Esophagus muscularis mucosa (tissue), 4 donors: ENCODE measurements at regions not wholly inside any gene's neighbourhood (a gene's known extent, or its start where the extent isn't known, plus 50 kb on each side); places are given as distances from the start of the nearest gene placed in this dataset.

ENCODE experiments used
- DNase-seq: peaks from one replicate; pipeline ENCODE4 v3.0.0-alpha.2; 2017; ENCODE audit errors: extremely low spot score
- H3K27ac ChIP-seq, 4 donors: fragments of 200-600 bp; sonication (generic); replicated peaks in 1 of 4; 1 replicate in 3 of 4; 2 replicates in 1 of 4; pipeline ENCODE4 v1.5.1; 2016 to 2019; ENCODE audit warnings: mild to moderate bottlenecking in 1 of 4
- H3K27me3 ChIP-seq, 4 donors: fragments of 200-600 bp; sonication (generic); one replicate each; pipeline versions ENCODE4 v1.5.1 to v1.6.0; 2016 to 2019
- H3K36me3 ChIP-seq, 4 donors: fragments of 200-600 bp; sonication (generic); one replicate each; pipeline ENCODE4 v1.5.1; 2016 to 2019
- H3K4me1 ChIP-seq, 4 donors: fragments of 200-600 bp; sonication (generic); one replicate each; pipeline ENCODE4 v1.5.1; 2016 to 2019
- H3K4me3 ChIP-seq, 4 donors: fragments of 200-600 bp; sonication (generic); 1 replicate in 2 of 4; 2 replicates in 2 of 4; pipeline ENCODE4 v1.5.1; 2016 to 2019; ENCODE audit warnings: mild to moderate bottlenecking in 4 of 4, moderate library complexity in 1 of 4
- H3K9me3 ChIP-seq, 4 donors: fragments of 200-600 bp; sonication (generic); 1 replicate in 3 of 4; 2 replicates in 1 of 4; pipeline ENCODE4 v1.5.1; 2016 to 2019
- CTCF ChIP-seq, 3 experiments: fragments of 200-600 bp in 2 of 3; fragments of 450-650 bp in 1 of 3; sonication (generic) in 2 of 3; IDR thresholded peaks; one replicate each; pipeline ENCODE4 v1.5.1; 2017 to 2019; ENCODE audit warnings: antibody characterized with exemption in 3 of 3, mild to moderate bottlenecking in 2 of 3, moderate library complexity in 1 of 3
- EP300 ChIP-seq: sonication (generic); formaldehyde crosslinking; IDR thresholded peaks from one replicate; pipeline ENCODE4 v1.6.1; 2017; ENCODE audit warnings: antibody characterized with exemption
- POLR2A ChIP-seq: fragments of 450-650 bp; IDR thresholded peaks from one replicate; pipeline ENCODE4 v1.6.1; 2017; ENCODE audit warnings: antibody characterized with exemption, moderate library complexity, mild to moderate bottlenecking, low read depth
- POLR2AphosphoS5 ChIP-seq, 2 donors: sonication (generic); formaldehyde crosslinking; IDR thresholded peaks; one replicate each; pipeline ENCODE4 v1.6.1; 2017; ENCODE audit warnings: antibody characterized with exemption in 2 of 2
- WGBS: methylation state at CpG from one replicate; pipeline ENCODE4 v1.1.5; 2018; 5-methylcytosine and 5-hydroxymethylcytosine counted together
- intact Hi-C: fragments of 100-400 bp; cut with DNase I; formaldehyde crosslinking; loops from one replicate; pipeline ENCODE4 v1.15.1; 2023

GRCh38 chr5:166716856-166717492 is 1574.5 kb upstream of the WWC1 start:
- H3K9me3 ChIP-seq, result no peaks in the 10 kb centered on the region
- H3K27me3 ChIP-seq, result no peaks in the 10 kb centered on the region
- H3K4me3 ChIP-seq, result no peak overlapping the region
- intact Hi-C loops, result no loop called here
- H3K4me1 ChIP-seq, result no peaks in the 10 kb centered on the region
- 72% methylated on average over 6 of the region's 6 CpGs for WGBS
- no peak overlapping the region for H3K27ac ChIP-seq
- TF ChIP-seq EP300, result no peak
- TF ChIP-seq POLR2AphosphoS5 (IDR thresholded peaks at IDR 0.05), result no peak
- no peak for TF ChIP-seq POLR2A
- TF ChIP-seq CTCF (IDR thresholded peaks at IDR 0.05), result no peak
- H3K36me3 ChIP-seq, result no peaks in the 10 kb centered on the region
- DNase-seq, result no peak

- no peaks in the 10 kb centered on the region for H3K27me3 ChIP-seq
- TF ChIP-seq CTCF (IDR thresholded peaks at IDR 0.05) (no peak), EP300 (no peak), POLR2A (no peak), POLR2AphosphoS5 (IDR thresholded peaks at IDR 0.05) (no peak)
- no peak for DNase-seq
- intact Hi-C loops, result no loop called here
- no peaks in the 10 kb centered on the region for H3K9me3 ChIP-seq
- WGBS, result 81% methylated on average over 2 of the region's 2 CpGs
- H3K27ac ChIP-seq, result no peak overlapping the region
- H3K36me3 ChIP-seq, result no peaks in the 10 kb centered on the region
- no peak overlapping the region for H3K4me3 ChIP-seq
- H3K4me1 ChIP-seq, result no peaks in the 10 kb centered on the region
Measured at GRCh38 chr5:166719991-166720390, 1571.5 kb upstream of the WWC1 start.

- Histone ChIP-seq H3K27ac (no peak overlapping the region), H3K4me3 (no peak overlapping the region), H3K4me1 (no peaks in the 10 kb centered on the region), H3K27me3 (no peaks in the 10 kb centered on the region), H3K36me3 (no peaks in the 10 kb centered on the region), H3K9me3 (no peaks in the 10 kb centered on the region)
- intact Hi-C loops, result no loop called here
- DNase-seq, result no peak
- TF ChIP-seq POLR2AphosphoS5 (IDR thresholded peaks at IDR 0.05) (no peak), EP300 (no peak), POLR2A (no peak), CTCF (IDR thresholded peaks at IDR 0.05) (no peak)
- WGBS, result 95% methylated on average over 2 of the region's 2 CpGs
Measured at GRCh38 chr5:166722939-166723338, 1568.5 kb upstream of the WWC1 start.

- intact Hi-C loops, result no loop called here
- H3K36me3 ChIP-seq, result no peaks in the 10 kb centered on the region
- TF ChIP-seq CTCF (IDR thresholded peaks at IDR 0.05), result no peak
- no peak for TF ChIP-seq POLR2A
- no peak for TF ChIP-seq EP300
- TF ChIP-seq POLR2AphosphoS5 (IDR thresholded peaks at IDR 0.05), result no peak
- no peak for DNase-seq
- H3K9me3 ChIP-seq, result no peaks in the 10 kb centered on the region
- H3K4me1 ChIP-seq, result no peaks in the 10 kb centered on the region
- H3K4me3 ChIP-seq, result no peak overlapping the region
- H3K27me3 ChIP-seq, result no peaks in the 10 kb centered on the region
- 70% methylated on average over 5 of the region's 5 CpGs for WGBS
- H3K27ac ChIP-seq, result no peak overlapping the region
Measured at GRCh38 chr5:166724284-166724683, 1567.2 kb upstream of the WWC1 start.

GRCh38 chr5:166725593-166725992 is 1565.9 kb upstream of the WWC1 start:
- TF ChIP-seq EP300, result no peak
- no peak for TF ChIP-seq POLR2AphosphoS5 (IDR thresholded peaks at IDR 0.05)
- TF ChIP-seq POLR2A, result no peak
- no peak for TF ChIP-seq CTCF (IDR thresholded peaks at IDR 0.05)
- H3K9me3 ChIP-seq, result no peaks in the 10 kb centered on the region
- H3K36me3 ChIP-seq, result no peaks in the 10 kb centered on the region
- no peaks in the 10 kb centered on the region for H3K27me3 ChIP-seq
- H3K4me3 ChIP-seq, result no peak overlapping the region
- DNase-seq, result no peak
- 36% methylated on average over 1 of the region's 1 CpG for WGBS
- intact Hi-C loops, result no loop called here
- H3K4me1 ChIP-seq, result no peaks in the 10 kb centered on the region
- H3K27ac ChIP-seq, result no peak overlapping the region
